NCI-H1092 treated with DMSO at 0.1 percent for 48 hours (cell line): ENCODE measurements at regions not wholly inside any gene's neighbourhood (a gene's known extent, or its start where the extent isn't known, plus 50 kb on each side); places are given as distances from the start of the nearest gene placed in this dataset.

Source experiments
- DNase-seq: peaks from one replicate; lab custom pipeline; 2025; lab: John Stamatoyannopoulos, UW

DNA sequence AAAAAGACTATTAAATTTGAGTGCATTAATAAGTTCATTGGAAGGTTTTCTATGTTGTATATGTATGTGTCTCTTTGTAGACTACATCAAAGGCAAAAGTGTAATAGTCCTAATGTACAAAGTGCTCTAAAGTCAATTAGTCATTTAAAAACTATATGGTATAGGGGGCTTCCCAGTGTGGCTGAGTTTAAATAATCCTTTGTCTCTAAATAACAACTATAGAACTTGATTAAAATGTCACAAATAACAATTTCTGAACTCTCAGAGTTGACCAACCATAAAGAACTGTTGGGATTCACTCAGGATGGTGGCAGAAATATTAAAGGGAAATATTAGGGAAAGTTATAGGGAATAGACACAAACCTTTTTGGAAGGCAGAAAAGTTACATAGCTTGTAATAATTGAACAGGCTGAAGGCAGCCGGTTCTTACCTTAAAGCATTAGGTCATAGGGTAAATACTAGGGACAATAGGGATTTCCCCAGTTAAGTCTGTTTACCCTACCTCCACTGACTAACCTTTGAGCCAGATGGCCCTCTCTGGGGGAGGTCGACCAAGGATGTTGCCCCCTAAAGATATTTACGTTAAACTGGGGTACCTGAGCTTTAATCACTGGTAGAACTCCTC lies 1054.2 kb downstream of the ARAP2 start:
- DNase-seq: no peak

DNA sequence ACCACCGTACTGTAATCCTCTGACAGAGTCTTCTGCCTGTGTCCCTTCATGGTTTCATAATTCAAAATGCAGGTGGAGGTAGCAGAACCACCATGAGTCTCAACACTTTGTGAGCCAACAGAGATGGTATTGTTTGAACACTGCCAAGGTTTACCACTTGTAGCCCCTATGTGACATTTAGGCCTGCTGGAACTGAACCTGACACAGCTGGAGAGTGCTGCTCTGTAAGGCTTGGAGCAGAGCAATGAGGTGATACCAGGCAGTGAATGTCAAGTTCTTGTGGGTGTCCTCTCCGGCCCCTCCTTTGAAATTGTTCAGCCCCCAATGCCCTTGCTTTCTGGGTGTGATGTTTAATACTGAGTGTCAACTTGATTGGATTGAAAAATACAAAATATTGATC lies 1042.9 kb downstream of the ARAP2 start:
- DNase-seq: no peak

GRCh38 chr4:35216636-35217035 lies 1027.7 kb downstream of the ARAP2 start:
- no peak for DNase-seq

DNA sequence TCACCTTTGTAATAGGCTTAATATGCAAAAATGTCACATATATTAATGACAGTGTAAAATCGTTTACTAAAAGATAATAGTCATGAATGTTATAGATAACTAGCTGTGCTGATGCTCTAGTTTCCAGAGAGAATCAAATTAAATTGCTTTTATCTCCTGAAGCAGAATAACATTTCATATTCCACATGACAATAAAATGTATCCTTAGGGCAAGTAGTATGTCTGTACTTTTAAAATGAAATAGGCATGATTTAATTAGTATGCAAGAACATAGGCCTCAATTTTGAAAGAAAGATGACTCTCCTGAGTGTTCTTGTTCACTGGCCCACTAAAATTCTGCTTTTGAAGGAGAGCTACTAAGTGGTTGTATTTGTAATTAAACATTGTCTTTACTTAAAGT lies 1027.0 kb downstream of the ARAP2 start:
- no peak for DNase-seq

GRCh38 chr4:35228313-35228712 lies 1016.0 kb downstream of the ARAP2 start:
- DNase-seq: no peak

- DNase-seq: no peak
These were observed 1015.3 kb downstream of the ARAP2 start for GRCh38 chr4:35229021-35229420.

GRCh38 chr4:35237924-35238323 lies 1006.4 kb downstream of the ARAP2 start:
- DNase-seq: no peak

DNA sequence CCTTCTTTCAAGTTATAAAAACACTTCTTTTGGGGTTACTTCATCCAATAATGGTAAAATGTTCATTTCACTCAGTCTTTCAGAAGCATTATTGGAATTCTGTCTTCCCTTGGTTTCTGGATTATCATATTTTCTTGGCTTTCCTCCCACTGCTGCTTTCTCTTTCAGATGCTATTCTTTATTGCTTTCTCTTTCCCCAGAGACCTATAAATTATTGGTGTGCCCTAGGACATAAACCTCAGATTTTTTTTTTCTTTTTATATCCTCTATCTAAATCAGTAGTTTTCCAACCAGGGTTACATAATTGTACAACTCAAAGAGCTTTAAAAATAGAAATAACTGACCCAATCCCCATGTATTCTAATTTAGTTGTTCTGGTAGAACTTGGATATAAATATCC lies 1005.5 kb downstream of the ARAP2 start:
- DNase-seq: peak; percentile 1

GRCh38 chr4:35246493-35246892 lies 997.8 kb downstream of the ARAP2 start:
- no peak for DNase-seq

GRCh38 chr4:35247047-35247446 lies 997.3 kb downstream of the ARAP2 start:
- no peak for DNase-seq

GRCh38 chr4:35250331-35250730 lies 994.0 kb downstream of the ARAP2 start:
- no peak for DNase-seq

DNA sequence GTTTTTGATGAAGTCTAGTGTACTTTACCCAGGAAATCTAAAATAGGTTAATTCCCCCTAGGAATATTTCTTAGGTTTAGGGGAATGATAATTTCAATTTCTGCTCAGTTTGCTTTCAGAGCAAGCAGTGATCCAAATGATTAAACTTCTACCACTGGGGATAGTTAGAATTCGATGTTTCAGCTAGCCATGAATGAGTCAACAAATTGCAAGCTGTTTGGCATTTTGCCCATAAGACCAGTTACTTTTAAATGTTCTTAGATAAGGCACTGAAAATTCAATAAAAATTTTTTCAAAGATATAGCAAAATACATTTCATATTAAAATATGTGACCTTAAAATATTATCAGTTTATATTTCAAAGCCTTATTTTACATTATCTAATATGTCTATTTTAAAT lies 993.6 kb downstream of the ARAP2 start:
- no peak for DNase-seq

DNA sequence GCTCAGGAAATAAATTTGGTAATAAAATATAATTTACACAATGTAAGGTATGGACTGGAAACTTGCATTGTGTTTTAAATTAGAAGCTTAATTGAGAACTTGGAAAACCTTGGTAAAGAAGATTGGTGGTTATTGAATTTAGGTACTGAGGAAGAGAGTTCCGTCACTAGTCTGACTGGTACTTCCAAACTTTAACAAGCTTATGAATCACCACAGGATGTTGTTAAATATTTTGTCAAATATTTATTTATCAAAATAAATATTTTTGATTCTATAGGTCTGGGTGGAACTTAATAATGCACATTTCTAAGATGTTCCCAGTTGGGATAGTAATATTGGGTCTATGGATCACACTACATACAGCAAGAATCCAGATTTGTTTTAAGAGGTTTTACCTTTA lies 992.2 kb downstream of the ARAP2 start:
- no peak for DNase-seq

GRCh38 chr4:35252866-35253265 lies 991.4 kb downstream of the ARAP2 start:
- DNase-seq: no peak

GRCh38 chr4:35253331-35253730 lies 991.0 kb downstream of the ARAP2 start:
- no peak for DNase-seq

DNA sequence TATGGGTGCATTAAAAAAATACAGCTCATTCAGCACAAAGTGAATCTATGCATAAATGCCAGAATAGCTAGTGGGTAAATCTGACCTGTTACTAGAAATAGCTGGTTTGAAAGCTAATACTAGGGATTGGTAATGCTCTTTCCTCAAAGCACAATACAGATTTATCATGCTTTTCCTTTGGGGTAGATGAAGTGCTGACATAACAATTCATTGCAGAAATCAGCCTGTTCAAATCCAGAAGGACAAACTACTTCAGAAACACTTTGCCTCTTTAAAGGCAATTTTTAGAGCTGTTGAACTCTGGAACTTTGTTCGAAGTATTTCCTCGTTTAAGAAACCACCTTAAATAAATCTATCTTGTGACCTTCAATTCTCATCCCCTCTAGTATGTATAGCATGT lies 957.9 kb downstream of the ARAP2 start:
- no peak for DNase-seq

- DNase-seq: no peak
These were observed 943.1 kb downstream of the ARAP2 start for GRCh38 chr4:35300996-35301774.

DNA sequence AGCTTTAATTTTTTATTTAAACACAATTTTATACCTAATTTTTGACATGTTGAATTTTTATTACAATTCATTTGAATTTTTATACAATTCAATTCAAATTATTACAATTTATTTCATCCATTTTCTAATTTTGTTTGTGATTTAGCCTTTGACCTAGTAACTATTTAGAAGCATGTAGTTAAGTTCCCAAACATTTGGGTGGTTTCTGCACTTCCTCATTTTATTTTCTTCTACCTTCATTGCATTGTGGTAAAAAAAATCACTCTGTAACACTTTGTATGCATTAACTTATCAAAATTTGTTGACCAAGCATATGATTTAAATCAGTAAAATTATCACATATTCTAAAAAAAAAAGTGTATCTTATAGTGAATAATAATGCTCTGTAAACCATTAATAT lies 928.9 kb downstream of the ARAP2 start:
- no peak for DNase-seq

DNA sequence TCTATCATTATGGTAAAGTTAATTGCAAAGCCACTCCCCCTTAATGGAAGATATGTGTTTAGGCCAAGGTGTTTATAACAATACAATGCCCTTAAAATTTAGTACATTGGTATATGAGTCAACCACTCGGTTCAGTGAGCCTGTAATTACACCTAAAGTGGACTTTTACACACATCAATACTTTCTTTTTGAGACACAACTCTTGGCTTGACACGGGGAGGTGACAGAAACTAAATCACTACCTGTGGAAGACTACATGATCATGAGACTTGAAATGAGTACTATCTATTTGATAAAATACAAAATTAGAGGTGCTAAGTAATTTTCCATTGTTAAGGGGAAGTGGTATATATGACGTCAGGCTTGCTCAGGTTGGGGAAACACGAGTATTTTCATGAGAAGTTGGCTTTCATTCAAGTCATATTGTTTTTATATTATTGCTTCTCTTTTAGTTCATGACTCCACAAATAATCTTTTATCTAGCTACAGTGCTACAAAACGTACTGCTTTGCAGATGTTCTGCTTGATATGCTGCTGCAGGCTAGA lies 918.3 kb downstream of the ARAP2 start:
- no peak for DNase-seq

DNA sequence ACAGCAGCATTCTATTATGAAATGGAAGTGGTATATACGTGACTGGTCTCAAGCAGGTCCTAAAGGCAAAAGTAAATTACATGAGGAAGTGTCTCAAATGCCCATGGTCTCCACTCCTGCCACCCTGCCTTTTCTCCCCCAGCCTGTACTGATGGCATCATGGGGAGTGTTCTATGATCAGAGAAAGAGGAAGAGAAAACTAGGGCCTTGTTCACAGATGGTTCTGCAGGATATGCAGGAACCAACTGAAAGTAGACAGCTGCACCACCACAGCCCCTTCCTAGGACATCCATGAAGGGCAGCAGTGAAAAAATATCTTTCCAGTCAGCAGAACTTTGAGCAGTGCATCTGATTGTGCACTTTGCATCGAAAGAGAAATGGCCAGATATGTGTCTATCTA lies 901.5 kb downstream of the ARAP2 start:
- no peak for DNase-seq

- DNase-seq: no peak
These were observed 897.0 kb downstream of the ARAP2 start for GRCh38 chr4:35347276-35347675.

- no peak for DNase-seq
These were observed 886.2 kb downstream of the ARAP2 start for GRCh38 chr4:35358001-35358584.

DNA sequence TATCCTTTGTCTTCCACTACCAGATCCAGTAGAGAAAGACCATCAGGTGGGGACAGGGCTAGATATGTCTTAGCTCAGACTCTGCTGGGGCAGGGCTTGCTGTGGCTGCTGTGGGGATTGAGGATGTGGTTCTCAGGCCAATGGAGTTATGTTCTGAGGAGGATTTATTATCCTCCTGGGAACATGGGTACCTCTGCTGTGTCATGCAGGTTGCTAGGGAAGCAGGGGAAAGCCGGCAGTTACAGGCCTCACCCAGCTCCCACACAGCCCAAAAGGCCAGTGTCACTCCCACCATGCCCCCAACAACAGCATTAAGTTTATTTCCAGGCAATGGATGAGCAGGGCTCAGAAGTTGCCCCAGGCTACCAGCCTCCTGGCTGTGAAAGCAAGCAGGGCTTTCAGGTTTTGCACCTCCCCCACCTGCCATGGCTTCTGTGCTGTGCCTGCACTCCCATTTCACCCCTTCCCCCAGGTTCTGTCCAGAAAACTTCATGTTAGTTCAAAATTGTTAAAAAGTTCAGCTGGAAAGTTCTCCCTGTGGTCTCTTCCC lies 879.9 kb downstream of the ARAP2 start:
- no peak for DNase-seq
